Body of pancreas (tissue), 4 donors: ENCODE measurements at regions not wholly inside any gene's neighbourhood (a gene's known extent, or its start where the extent isn't known, plus 50 kb on each side); places are given as distances from the start of the nearest gene placed in this dataset.

Experiments used
- ATAC-seq: fragments of 150-250 bp; one replicate; pipeline ENCODE4 v1.9.1; 2016
- DNase-seq, 4 donors: peaks; one replicate each; pipeline ENCODE4 v3.0.0-alpha.2; 2019
- H3K27ac ChIP-seq, 4 donors: fragments of 200-600 bp; sonication (generic); 1 replicate in 3 of 4; 2 replicates in 1 of 4; pipeline versions ENCODE4 v1.5.1 to v1.6.1; 2016 to 2019; ENCODE audit warnings: mild to moderate bottlenecking in 1 of 4, mixed read lengths in 1 of 4, moderate library complexity in 1 of 4
- H3K27me3 ChIP-seq, 2 donors: fragments of 200-600 bp; sonication (generic); one replicate each; pipeline ENCODE4 v1.6.0; 2016; ENCODE audit warnings: mild to moderate bottlenecking in 1 of 2
- H3K36me3 ChIP-seq, 2 donors: fragments of 200-600 bp; sonication (generic); replicated peaks in 1 of 2; 2 replicates each; pipeline ENCODE4 v1.5.1; 2016; ENCODE audit warnings: low read depth in 2 of 2; ENCODE audit not compliant: insufficient read depth in 1 of 2
- H3K4me1 ChIP-seq: fragments of 200-600 bp; sonication (generic); one replicate; pipeline ENCODE4 v1.6.0; 2016
- H3K4me3 ChIP-seq, 2 donors: fragments of 200-600 bp; sonication (generic); 1 replicate in 1 of 2; 2 replicates in 1 of 2; pipeline ENCODE4 v1.5.1; 2016 to 2019
- H3K9me3 ChIP-seq, 3 donors: fragments of 200-600 bp; sonication (generic); 1 replicate in 2 of 3; 2 replicates in 1 of 3; pipeline ENCODE4 v1.5.1; 2016
- CTCF ChIP-seq, 7 experiments: fragments of 450-650 bp in 4 of 7; fragments of 200-600 bp in 3 of 7; sonication (generic) in 3 of 7; IDR thresholded peaks; one replicate each; pipeline ENCODE4 v1.5.1; 2016 to 2019; ENCODE audit warnings: antibody characterized with exemption in 7 of 7
- POLR2A ChIP-seq, 3 donors: fragments of 450-650 bp; IDR thresholded peaks; one replicate each; pipeline ENCODE4 v1.6.1; 2016; ENCODE audit warnings: antibody characterized with exemption in 3 of 3, mild to moderate bottlenecking in 2 of 3
- WGBS, 2 donors: methylation state at CpG; one replicate each; pipeline ENCODE4 v1.1.5; 2017; 5-methylcytosine and 5-hydroxymethylcytosine counted together
- intact Hi-C: fragments of 100-400 bp; cut with DNase I; formaldehyde crosslinking; loops from one replicate; pipeline ENCODE4 v1.15.1; 2023

DNA sequence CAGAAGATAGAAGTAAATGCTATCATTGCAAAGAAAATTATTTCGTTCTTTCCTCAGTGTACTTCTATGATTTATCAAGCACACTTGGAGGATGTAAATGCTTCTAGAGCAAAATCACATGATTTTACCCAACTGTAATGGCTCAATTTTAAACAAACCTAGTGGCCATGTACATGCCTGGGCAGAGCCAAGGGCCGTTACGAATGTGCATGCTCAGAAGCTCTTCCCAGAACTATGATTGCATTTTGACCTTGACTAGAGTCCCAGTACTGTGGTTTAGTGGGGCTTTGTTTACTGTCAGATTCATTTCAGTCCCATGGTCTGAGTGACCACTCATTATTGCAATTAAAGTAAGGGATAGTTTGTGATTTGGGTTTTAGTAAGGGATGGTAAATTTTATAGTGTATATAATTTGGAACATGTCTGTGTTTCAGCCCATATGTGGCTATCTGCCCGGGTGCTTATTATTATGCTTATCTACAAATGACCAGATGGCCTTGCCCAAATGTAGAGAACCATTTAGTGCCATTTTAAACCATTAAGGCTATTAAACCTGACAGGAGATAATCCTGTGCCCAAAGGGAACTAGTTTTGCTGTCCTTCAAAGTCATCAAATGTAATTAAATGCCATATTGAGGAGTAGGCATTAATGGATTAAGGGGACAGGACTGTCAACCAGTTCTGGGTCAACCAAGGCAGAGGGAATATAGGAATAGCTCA, 239.1 kb downstream of the ICOS start:
- Histone ChIP-seq H3K4me3 (no peak overlapping the region), H3K4me1 (no peaks in the 10 kb centered on the region), H3K9me3 (no peaks in the 10 kb centered on the region), H3K27ac (no peak overlapping the region), H3K27me3 (no peaks in the 10 kb centered on the region), H3K36me3 (no peaks in the 10 kb centered on the region)
- no peak for DNase-seq
- 49 to 55% methylated on average over 4 of the region's 4 CpGs for WGBS, 2 donors
- intact Hi-C loops: no loop called here
- TF ChIP-seq CTCF (IDR thresholded peaks at IDR 0.05): no peak
- TF ChIP-seq POLR2A (IDR thresholded peaks at IDR 0.05): no peak
- ATAC-seq: no peak

DNA sequence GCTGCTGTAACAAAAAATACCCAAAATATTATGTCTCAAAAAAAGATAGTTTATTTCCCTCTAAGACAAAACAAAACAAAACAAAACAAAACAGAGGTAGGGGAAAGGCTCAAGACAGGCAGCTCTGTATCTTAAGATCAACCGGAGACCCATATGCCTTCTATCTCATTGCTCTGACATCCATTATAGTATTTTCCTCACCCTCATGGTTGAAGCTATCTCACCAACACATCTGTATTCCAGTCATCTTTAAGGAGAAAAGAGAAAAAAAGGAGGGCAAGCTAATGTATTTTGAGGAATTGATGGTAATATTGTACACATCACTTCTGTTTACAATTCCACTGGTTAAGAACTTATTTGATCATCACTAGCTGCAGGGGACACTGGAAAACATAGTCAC, 239.7 kb downstream of the ICOS start:
- no peak for ATAC-seq
- Histone ChIP-seq H3K4me1 (no peaks in the 10 kb centered on the region), H3K9me3 (no peaks in the 10 kb centered on the region), H3K36me3 (no peaks in the 10 kb centered on the region), H3K4me3 (no peak overlapping the region), H3K27ac (no peak overlapping the region), H3K27me3 (no peaks in the 10 kb centered on the region)
- TF ChIP-seq CTCF (IDR thresholded peaks at IDR 0.05): no peak
- TF ChIP-seq POLR2A (IDR thresholded peaks at IDR 0.05): no peak
- intact Hi-C loops: no loop called here
- WGBS, 2 donors: 84 to 87% methylated on average over 1 of the region's 1 CpG
- DNase-seq: no peak

- TF ChIP-seq POLR2A (IDR thresholded peaks at IDR 0.05) (no peak), CTCF (IDR thresholded peaks at IDR 0.05) (no peak)
- Histone ChIP-seq H3K36me3 (no peaks in the 10 kb centered on the region), H3K27ac (no peak overlapping the region), H3K27me3 (no peaks in the 10 kb centered on the region), H3K4me3 (no peak overlapping the region), H3K4me1 (no peaks in the 10 kb centered on the region), H3K9me3 (no peaks in the 10 kb centered on the region)
- no peak for DNase-seq
- intact Hi-C loops: no loop called here
- WGBS, 2 donors: 48 to 68% methylated on average over 4 of the region's 4 CpGs
- no peak for ATAC-seq
Measured at GRCh38 chr2:204177251-204177976, 240.9 kb downstream of the ICOS start.

- Histone ChIP-seq H3K9me3 (no peaks in the 10 kb centered on the region), H3K27me3 (no peaks in the 10 kb centered on the region), H3K27ac (no peak overlapping the region), H3K36me3 (no peaks in the 10 kb centered on the region), H3K4me1 (no peaks in the 10 kb centered on the region), H3K4me3 (no peak overlapping the region)
- WGBS, 2 donors: 38% methylated on average over 3 of the region's 3 CpGs
- DNase-seq: peak; percentile 32 to 70 (median 49)
- no peak for ATAC-seq
- intact Hi-C loops: no loop called here
- no peak for TF ChIP-seq POLR2A (IDR thresholded peaks at IDR 0.05)
- TF ChIP-seq CTCF (IDR thresholded peaks at IDR 0.05): peak; percentile 42 to 61 (median 57)
Measured at GRCh38 chr2:204177977-204178522, 241.5 kb downstream of the ICOS start.
